ENCODE measurements at regions not wholly inside any gene's neighbourhood (a gene's known extent, or its start where the extent isn't known, plus 50 kb on each side); places are given as distances from the start of the nearest gene placed in this dataset.

DNA sequence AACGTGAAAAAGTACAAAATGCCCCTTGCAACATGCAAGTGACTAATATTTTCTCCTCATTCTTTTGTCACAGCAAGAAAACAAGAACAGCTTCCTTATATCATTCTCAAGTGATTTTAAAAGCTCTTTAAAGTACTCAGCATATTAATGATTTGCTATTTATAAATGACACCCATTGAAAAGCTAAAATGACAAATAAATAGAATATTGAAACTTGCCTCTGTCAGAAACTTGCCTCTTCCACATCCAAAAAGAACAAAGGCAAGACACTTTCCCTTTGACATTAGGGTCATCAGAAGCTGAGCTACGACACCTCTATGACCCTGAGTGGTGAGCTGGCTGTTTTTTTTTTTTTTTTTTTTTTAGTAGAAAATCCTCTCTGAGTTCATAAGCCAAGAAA lies 339.6 kb upstream of the ITGA1 start:
- TF ChIP-seq, protein P1, sequence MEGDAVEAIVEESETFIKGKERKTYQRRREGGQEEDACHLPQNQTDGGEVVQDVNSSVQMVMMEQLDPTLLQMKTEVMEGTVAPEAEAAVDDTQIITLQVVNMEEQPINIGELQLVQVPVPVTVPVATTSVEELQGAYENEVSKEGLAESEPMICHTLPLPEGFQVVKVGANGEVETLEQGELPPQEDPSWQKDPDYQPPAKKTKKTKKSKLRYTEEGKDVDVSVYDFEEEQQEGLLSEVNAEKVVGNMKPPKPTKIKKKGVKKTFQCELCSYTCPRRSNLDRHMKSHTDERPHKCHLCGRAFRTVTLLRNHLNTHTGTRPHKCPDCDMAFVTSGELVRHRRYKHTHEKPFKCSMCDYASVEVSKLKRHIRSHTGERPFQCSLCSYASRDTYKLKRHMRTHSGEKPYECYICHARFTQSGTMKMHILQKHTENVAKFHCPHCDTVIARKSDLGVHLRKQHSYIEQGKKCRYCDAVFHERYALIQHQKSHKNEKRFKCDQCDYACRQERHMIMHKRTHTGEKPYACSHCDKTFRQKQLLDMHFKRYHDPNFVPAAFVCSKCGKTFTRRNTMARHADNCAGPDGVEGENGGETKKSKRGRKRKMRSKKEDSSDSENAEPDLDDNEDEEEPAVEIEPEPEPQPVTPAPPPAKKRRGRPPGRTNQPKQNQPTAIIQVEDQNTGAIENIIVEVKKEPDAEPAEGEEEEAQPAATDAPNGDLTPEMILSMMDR (IDR thresholded peaks at IDR 0.05): no peak
- TF ChIP-seq EZH2 (IDR thresholded peaks at IDR 0.05) (no peak), EZH2phosphoT487 (IDR thresholded peaks at IDR 0.05) (no peak)

Measured in neural progenitor cell (in vitro differentiated cells).